GM23338 (cell line): ENCODE measurements at regions not wholly inside any gene's neighbourhood (a gene's known extent, or its start where the extent isn't known, plus 50 kb on each side); places are given as distances from the start of the nearest gene placed in this dataset.

Experiments
- ATAC-seq: fragments of 200-7000 bp; cut with Tn5 transposase; 3 replicates; pipeline ENCODE4 v1.9.1; 2020
- DNase-seq: peaks from one replicate; pipeline ENCODE4 v3.0.0-alpha.2; 2015; ENCODE audit warnings: low spot score
- H2AFZ ChIP-seq: fragments of 200-600 bp; sonication (generic); 2 replicates; pipeline ENCODE4 v1.8.0; 2016; ENCODE audit warnings: antibody characterized with exemption, mild to moderate bottlenecking, moderate library complexity
- H3F3A ChIP-seq: fragments of 200-600 bp; sonication (generic); replicated peaks from 2 replicates; pipeline ENCODE4 v1.8.0; 2017; ENCODE audit warnings: antibody characterized with exemption, mixed run types, low read depth
- H3K27ac ChIP-seq: fragments of 200-600 bp; sonication (generic); 2 replicates; pipeline ENCODE4 v1.6.1; 2016; ENCODE audit warnings: low read depth
- H3K27me3 ChIP-seq: fragments of 200-600 bp; sonication (generic); 2 replicates; pipeline ENCODE4 v1.8.0; 2016; ENCODE audit warnings: mild to moderate bottlenecking, mixed run types, moderate library complexity; ENCODE audit not compliant: insufficient read depth
- H3K36me3 ChIP-seq: fragments of 200-600 bp; sonication (generic); 2 replicates; pipeline ENCODE4 v1.8.0; 2016; ENCODE audit warnings: mild to moderate bottlenecking; ENCODE audit not compliant: insufficient read depth
- H3K4me1 ChIP-seq: fragments of 200-600 bp; sonication (generic); 2 replicates; pipeline ENCODE4 v1.8.0; 2016; ENCODE audit warnings: mild to moderate bottlenecking, moderate library complexity; ENCODE audit not compliant: insufficient read depth
- H3K4me2 ChIP-seq: fragments of 200-600 bp; sonication (generic); 2 replicates; pipeline ENCODE4 v1.7.1; 2017; ENCODE audit warnings: mixed run types
- H3K4me3 ChIP-seq: fragments of 200-600 bp; sonication (generic); 2 replicates; pipeline ENCODE4 v1.6.1; 2016; ENCODE audit warnings: mixed run types
- H3K79me2 ChIP-seq: fragments of 200-600 bp; sonication (generic); replicated peaks from 2 replicates; pipeline ENCODE4 v1.8.0; 2017; ENCODE audit warnings: mild to moderate bottlenecking; ENCODE audit not compliant: insufficient read depth
- H3K9me2 ChIP-seq: fragments of 200-600 bp; sonication (generic); 2 replicates; pipeline ENCODE4 v1.8.0; 2017; ENCODE audit not compliant: insufficient read depth
- H4K20me1 ChIP-seq: fragments of 200-600 bp; sonication (generic); replicated peaks from 2 replicates; pipeline ENCODE4 v1.8.0; 2017; ENCODE audit warnings: mild to moderate bottlenecking; ENCODE audit not compliant: insufficient read depth
- H3K27ac Mint-ChIP-seq: 2 replicates; pipeline ENCODE4 v1.8.0; 2020; ENCODE audit warnings: inconsistent platforms, mild to moderate bottlenecking, moderate library complexity, mixed read lengths
- H3K27me3 Mint-ChIP-seq: 3 replicates; pipeline ENCODE4 v1.8.0; 2022; ENCODE audit warnings: low read depth, mild to moderate bottlenecking, moderate library complexity, mixed read lengths, inconsistent platforms; ENCODE audit not compliant: insufficient read depth, poor library complexity
- H3K36me3 Mint-ChIP-seq: 3 replicates; pipeline ENCODE4 v1.8.0; 2021; ENCODE audit warnings: low read depth, mild to moderate bottlenecking, inconsistent platforms, moderate library complexity, mixed read lengths
- H3K4me1 Mint-ChIP-seq: 3 replicates; pipeline ENCODE4 v1.8.0; 2020; ENCODE audit warnings: mild to moderate bottlenecking, inconsistent platforms, mixed read lengths
- H3K4me3 Mint-ChIP-seq: 3 replicates; pipeline ENCODE4 v1.8.0; 2021; ENCODE audit warnings: moderate library complexity, mild to moderate bottlenecking, inconsistent platforms, mixed read lengths
- H3K9me3 Mint-ChIP-seq: 3 replicates; pipeline ENCODE4 v1.8.0; 2020; ENCODE audit warnings: moderate library complexity, mild to moderate bottlenecking, inconsistent platforms, mixed read lengths
- CREB1 ChIP-seq: fragments of 250-450 bp; sonication (Bioruptor Pico); IDR thresholded peaks from 2 replicates; pipeline ENCODE4 v1.5.0; 2020; ENCODE audit warnings: low read depth, mild to moderate bottlenecking, moderate library complexity
- CTCF ChIP-seq, 2 experiments: fragments of 200-600 bp in 1 of 2; sonication (generic) in 1 of 2; conservative IDR thresholded peaks; 2 replicates each; pipeline versions ENCODE4 v1.5.1 to v1.6.1; 2016 to 2017; ENCODE audit warnings: antibody characterized with exemption in 2 of 2, low read depth in 2 of 2, mild to moderate bottlenecking in 2 of 2, moderate library complexity in 1 of 2
- ETS1 ChIP-seq: IDR thresholded peaks from 2 replicates; pipeline ENCODE4 v1.6.1; 2016; ENCODE audit warnings: antibody characterized with exemption
- EZH2 ChIP-seq: fragments of 200-600 bp; sonication (generic); IDR thresholded peaks from one replicate; pipeline ENCODE4 v1.8.0; 2017; ENCODE audit warnings: antibody characterized with exemption, mild to moderate bottlenecking, low read depth; ENCODE audit not compliant: unreplicated experiment
- EZH2phosphoT487 ChIP-seq: fragments of 200-600 bp; sonication (generic); IDR thresholded peaks from one replicate; pipeline ENCODE4 v1.8.1; 2018; ENCODE audit warnings: antibody characterized with exemption; ENCODE audit not compliant: unreplicated experiment
- JUNB ChIP-seq: IDR thresholded peaks from one replicate; pipeline ENCODE4 v1.6.1; 2016; ENCODE audit warnings: antibody characterized with exemption; ENCODE audit not compliant: unreplicated experiment
- NANOG ChIP-seq: IDR thresholded peaks from 2 replicates; pipeline ENCODE4 v1.6.1; 2016; ENCODE audit warnings: antibody characterized with exemption, borderline replicate concordance
- POLR2AphosphoS5 ChIP-seq: IDR thresholded peaks from 2 replicates; pipeline ENCODE4 v1.6.1; 2016; ENCODE audit warnings: antibody characterized with exemption, low read depth
- REST ChIP-seq: IDR thresholded peaks from one replicate; pipeline ENCODE4 v1.6.1; 2018; ENCODE audit warnings: antibody characterized with exemption; ENCODE audit not compliant: unreplicated experiment
- STAT1 ChIP-seq: IDR thresholded peaks from one replicate; pipeline ENCODE4 v1.6.1; 2016; ENCODE audit warnings: antibody characterized with exemption; ENCODE audit not compliant: unreplicated experiment
- ZNF114 ChIP-seq: fragments of 250-450 bp; sonication (Bioruptor Pico); IDR thresholded peaks from 2 replicates; pipeline ENCODE4 v1.5.0; 2020; ENCODE audit warnings: mild to moderate bottlenecking, moderate library complexity
- ZNF331 ChIP-seq: fragments of 250-450 bp; sonication (Bioruptor Pico); IDR thresholded peaks from 2 replicates; pipeline ENCODE4 v1.5.0; 2020; ENCODE audit warnings: low read depth, mild to moderate bottlenecking, moderate library complexity

- Mint-ChIP-seq H3K4me3 (no peak overlapping the region), H3K36me3 (peaks cover 19% of the 10 kb centered on the region; the same call in 2 of the 3 replicates), H3K4me1 (no peaks in the 10 kb centered on the region), H3K27ac (no peak overlapping the region), H3K9me3 (peaks cover 19% of the 10 kb centered on the region), H3K27me3 (no peaks in the 10 kb centered on the region)
- no peaks in the 10 kb centered on the region for H3F3A ChIP-seq
- no peaks in the 10 kb centered on the region for H3K4me1 ChIP-seq
- TF ChIP-seq ETS1 (no peak), NANOG (no peak), EZH2phosphoT487 (no peak), CREB1 (no peak), REST (no peak), JUNB (no peak), ZNF114 (CRISPR knock-in tag) (no peak), POLR2AphosphoS5 (no peak), STAT1 (no peak), CTCF (conservative IDR thresholded peaks at IDR 0.05; ENCODE audit: low read depth in 2 of 2) (no peak), ZNF331 (CRISPR knock-in tag) (no peak), EZH2 (no peak)
- no peak for ATAC-seq
- H2AFZ ChIP-seq = no peak overlapping the region
- no peak overlapping the region for H3K4me3 ChIP-seq
- no peaks in the 10 kb centered on the region for H4K20me1 ChIP-seq
- H3K27ac ChIP-seq = no peak overlapping the region
- no peaks in the 10 kb centered on the region for H3K9me2 ChIP-seq
- no peaks in the 10 kb centered on the region for H3K27me3 ChIP-seq
- peaks cover 6% of the 10 kb centered on the region; the same call in 1 of the 2 replicates for H3K36me3 ChIP-seq
- DNase-seq = no peak
- no peak overlapping the region for H3K4me2 ChIP-seq
- H3K79me2 ChIP-seq = no peaks in the 10 kb centered on the region
Measured at GRCh38 chr3:162544246-162544645, 1047.6 kb downstream of the OTOL1 start.
